Immature natural killer cell (primary cell): ENCODE measurements at regions not wholly inside any gene's neighbourhood (a gene's known extent, or its start where the extent isn't known, plus 50 kb on each side); places are given as distances from the start of the nearest gene placed in this dataset.

Source experiments
- DNase-seq, 3 donors: peaks; one replicate each; pipeline ENCODE4 v3.0.0; 2022; ENCODE audit warnings: mixed read lengths in 1 of 3
- H3K27ac Mint-ChIP-seq, 6 donors: one replicate each; pipeline ENCODE4 v1.8.0; 2020; ENCODE audit warnings: mixed read lengths in 6 of 6, mild to moderate bottlenecking in 5 of 6, inconsistent platforms in 4 of 6, moderate library complexity in 3 of 6
- H3K27me3 Mint-ChIP-seq, 3 donors: one replicate each; pipeline ENCODE4 v1.8.0; 2020 to 2021; ENCODE audit warnings: low read depth in 3 of 3, mild to moderate bottlenecking in 3 of 3, mixed read lengths in 3 of 3, moderate library complexity in 3 of 3, inconsistent platforms in 1 of 3
- H3K36me3 Mint-ChIP-seq, 3 donors: one replicate each; pipeline ENCODE4 v1.8.0; 2020; ENCODE audit warnings: mixed read lengths in 3 of 3, inconsistent platforms in 2 of 3, mild to moderate bottlenecking in 2 of 3
- H3K4me1 Mint-ChIP-seq, 2 donors: one replicate each; pipeline ENCODE4 v1.8.0; 2020; ENCODE audit warnings: inconsistent platforms in 2 of 2, mild to moderate bottlenecking in 2 of 2, mixed read lengths in 2 of 2, moderate library complexity in 1 of 2
- H3K4me3 Mint-ChIP-seq, 5 donors: one replicate each; pipeline ENCODE4 v1.8.0; 2020; ENCODE audit warnings: mild to moderate bottlenecking in 5 of 5, mixed read lengths in 5 of 5, inconsistent platforms in 3 of 5, moderate library complexity in 3 of 5
- H3K9me3 Mint-ChIP-seq, 6 donors: one replicate each; pipeline ENCODE4 v1.8.0; 2020; ENCODE audit warnings: mild to moderate bottlenecking in 6 of 6, mixed read lengths in 6 of 6, inconsistent platforms in 4 of 6, moderate library complexity in 3 of 6

DNA sequence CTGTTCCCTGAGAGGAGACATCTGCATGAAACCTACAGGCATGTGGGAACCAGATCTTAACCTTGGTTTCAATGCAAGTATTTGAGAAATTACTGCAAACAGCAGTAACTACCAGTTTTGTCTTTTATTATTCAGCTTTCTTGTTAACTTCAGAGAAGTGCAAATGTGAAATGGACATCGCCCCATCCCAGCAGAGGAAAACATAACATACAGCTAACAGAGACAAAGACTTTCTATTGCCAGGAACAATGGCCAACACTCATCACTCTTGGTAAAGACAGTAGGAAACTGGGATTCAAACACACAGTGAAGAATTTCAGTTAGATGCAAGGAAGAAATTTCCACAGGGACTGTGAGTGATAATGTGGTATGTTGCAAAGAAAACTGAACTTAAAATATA lies 115.1 kb downstream of the SLC30A10 start:
- Mint-ChIP-seq H3K36me3 (no peaks in the 10 kb centered on the region), H3K4me1 (no peaks in the 10 kb centered on the region), H3K27ac (no peak overlapping the region), H3K27me3 (peaks cover 0 to 8% (median 5%) of the 10 kb centered on the region in 3 donors), H3K9me3 (peaks cover 0 to 4% (median under 1%) of the 10 kb centered on the region in 6 donors), H3K4me3 (no peak overlapping the region)
- DNase-seq, result no peak

DNA sequence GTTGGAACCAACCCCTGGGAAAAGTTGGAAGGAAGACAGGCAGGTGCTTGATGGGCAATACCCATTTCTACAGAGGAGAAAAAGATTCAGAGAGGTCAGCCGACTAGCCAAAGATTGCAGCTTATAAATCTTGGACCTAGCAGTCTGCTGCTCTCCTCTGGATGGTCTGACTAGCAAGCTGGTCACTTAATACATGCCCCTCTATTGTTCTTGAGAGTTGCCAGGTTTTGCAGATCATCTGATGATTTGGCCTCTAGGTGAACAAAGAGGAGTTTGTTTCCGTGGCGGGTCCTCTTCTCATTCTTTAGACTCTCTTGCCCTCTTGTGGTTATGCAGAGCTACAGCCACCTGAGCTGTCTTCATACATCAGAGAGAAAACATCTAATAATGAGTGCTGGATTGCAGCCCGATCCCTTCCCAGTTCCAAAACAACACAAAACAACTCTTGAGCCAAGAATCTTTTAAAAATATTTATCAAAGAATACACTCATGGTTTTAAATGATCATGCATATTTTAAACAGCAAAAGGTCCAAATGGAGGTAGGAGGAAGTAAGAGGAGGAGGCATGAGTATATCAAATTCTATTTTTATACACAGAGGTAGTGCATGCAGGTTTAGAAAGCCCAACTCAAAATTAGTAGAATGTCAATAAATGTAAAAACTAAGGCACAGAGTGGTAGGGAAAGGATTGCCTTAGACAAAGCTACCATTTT lies 115.7 kb downstream of the SLC30A10 start:
- H3K9me3 Mint-ChIP-seq, result peaks cover 0 to 4% (median under 1%) of the 10 kb centered on the region in 6 donors
- peaks cover 0 to 8% (median 5%) of the 10 kb centered on the region in 3 donors for H3K27me3 Mint-ChIP-seq
- H3K36me3 Mint-ChIP-seq, result no peaks in the 10 kb centered on the region
- no peaks in the 10 kb centered on the region for H3K4me1 Mint-ChIP-seq
- no peak for DNase-seq
- no peak overlapping the region for H3K4me3 Mint-ChIP-seq
- H3K27ac Mint-ChIP-seq, result no peak overlapping the region

DNA sequence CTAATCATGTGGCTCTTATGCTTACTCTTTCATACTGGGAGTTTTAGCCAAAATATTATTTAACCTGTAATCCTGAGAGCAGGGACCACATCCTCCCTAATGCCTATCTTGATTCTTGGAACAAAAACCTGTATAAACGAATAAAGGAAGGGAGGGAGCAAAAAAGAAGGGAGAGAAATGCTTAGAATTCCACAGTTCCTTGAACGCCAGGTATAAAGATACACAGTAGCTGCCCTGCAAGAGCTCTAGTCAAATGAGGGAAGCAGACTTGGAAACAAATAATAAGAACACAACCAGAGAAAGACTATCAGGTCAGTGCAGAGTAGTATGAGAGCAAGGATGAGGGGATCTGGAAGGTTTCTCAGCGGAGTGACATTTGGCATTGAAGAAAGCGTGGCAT lies 116.3 kb downstream of the SLC30A10 start:
- Mint-ChIP-seq H3K4me1 (no peaks in the 10 kb centered on the region), H3K27me3 (peaks cover 0 to 8% (median 5%) of the 10 kb centered on the region in 3 donors), H3K4me3 (no peak overlapping the region), H3K27ac (no peak overlapping the region), H3K9me3 (peaks cover 0 to 4% (median under 1%) of the 10 kb centered on the region in 6 donors), H3K36me3 (no peaks in the 10 kb centered on the region)
- no peak for DNase-seq

DNA sequence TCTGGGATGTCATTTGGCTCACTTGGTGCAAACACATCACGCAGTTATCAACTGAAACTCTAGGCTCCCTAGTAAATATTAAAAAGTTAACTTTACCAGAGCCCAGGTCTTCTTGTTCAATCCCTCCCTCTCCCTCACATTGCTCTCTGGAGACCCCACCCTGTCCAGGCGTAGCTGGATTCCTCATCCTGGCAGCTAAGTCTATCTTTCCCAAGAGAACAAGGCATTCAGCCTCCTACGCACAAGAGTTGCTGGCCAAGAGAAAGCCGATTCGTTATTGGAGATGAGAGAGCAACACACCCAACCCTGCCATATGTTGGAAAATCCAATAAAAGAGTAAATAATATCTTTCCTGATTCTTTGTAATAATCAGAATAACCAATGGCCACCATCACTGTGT lies 117.9 kb downstream of the SLC30A10 start:
- H3K27me3 Mint-ChIP-seq, result peaks cover 0 to 8% (median 5%) of the 10 kb centered on the region in 3 donors
- H3K36me3 Mint-ChIP-seq, result no peaks in the 10 kb centered on the region
- DNase-seq, result no peak
- no peaks in the 10 kb centered on the region for H3K4me1 Mint-ChIP-seq
- peaks cover 0 to 4% (median under 1%) of the 10 kb centered on the region in 6 donors for H3K9me3 Mint-ChIP-seq
- H3K27ac Mint-ChIP-seq, result no peak overlapping the region
- H3K4me3 Mint-ChIP-seq, result no peak overlapping the region

DNA sequence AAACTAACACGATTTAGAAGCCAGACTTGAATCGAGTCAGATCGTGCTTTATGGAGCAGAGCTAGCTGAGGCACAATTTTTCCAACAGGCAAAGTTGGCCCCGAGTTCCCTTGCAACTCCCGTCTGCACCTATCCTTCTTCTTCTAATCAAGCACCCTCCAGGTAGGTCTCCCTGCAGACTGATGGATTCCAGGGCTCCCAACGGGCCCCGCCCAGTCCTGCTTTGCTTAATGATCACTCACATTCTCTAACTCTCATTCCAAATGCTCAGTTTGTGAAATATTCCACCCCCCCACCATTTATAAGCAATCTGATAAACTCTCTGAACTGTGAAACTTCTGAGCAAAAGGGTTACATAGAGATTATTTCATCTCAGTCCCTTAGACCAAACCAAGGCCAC lies 119.6 kb downstream of the SLC30A10 start:
- no peaks in the 10 kb centered on the region for H3K36me3 Mint-ChIP-seq
- no peak for DNase-seq
- H3K9me3 Mint-ChIP-seq, result peaks cover 0 to 4% (median 0%) of the 10 kb centered on the region in 6 donors
- no peak overlapping the region for H3K27ac Mint-ChIP-seq
- peaks cover 0 to 5% (median 2%) of the 10 kb centered on the region in 3 donors for H3K27me3 Mint-ChIP-seq
- no peak overlapping the region for H3K4me3 Mint-ChIP-seq
- no peaks in the 10 kb centered on the region for H3K4me1 Mint-ChIP-seq

DNA sequence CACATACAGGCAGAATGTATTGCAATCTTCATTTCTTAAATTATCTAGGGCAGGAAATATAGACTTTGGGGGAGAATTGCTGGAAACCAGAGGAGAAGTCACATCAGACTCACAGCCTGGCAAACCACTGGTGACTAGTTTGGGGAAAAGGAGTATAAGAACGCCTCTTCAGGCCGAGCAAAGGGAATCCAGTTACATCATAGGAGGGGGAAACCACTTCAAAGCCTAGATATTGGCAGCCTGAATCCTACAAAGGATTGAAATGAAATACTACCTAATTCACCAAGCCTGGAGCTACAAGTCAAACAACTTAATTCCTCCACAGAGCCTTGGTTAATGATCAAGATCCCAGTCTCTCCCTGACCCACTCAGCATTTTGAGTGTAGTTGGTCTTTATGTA lies 121.7 kb downstream of the SLC30A10 start:
- Mint-ChIP-seq H3K27me3 (peaks cover 0 to 5% (median 2%) of the 10 kb centered on the region in 3 donors), H3K27ac (no peak overlapping the region), H3K9me3 (peaks cover 0 to 5% (median 0%) of the 10 kb centered on the region in 6 donors), H3K4me1 (no peaks in the 10 kb centered on the region), H3K36me3 (no peaks in the 10 kb centered on the region), H3K4me3 (no peak overlapping the region)
- no peak for DNase-seq

DNA sequence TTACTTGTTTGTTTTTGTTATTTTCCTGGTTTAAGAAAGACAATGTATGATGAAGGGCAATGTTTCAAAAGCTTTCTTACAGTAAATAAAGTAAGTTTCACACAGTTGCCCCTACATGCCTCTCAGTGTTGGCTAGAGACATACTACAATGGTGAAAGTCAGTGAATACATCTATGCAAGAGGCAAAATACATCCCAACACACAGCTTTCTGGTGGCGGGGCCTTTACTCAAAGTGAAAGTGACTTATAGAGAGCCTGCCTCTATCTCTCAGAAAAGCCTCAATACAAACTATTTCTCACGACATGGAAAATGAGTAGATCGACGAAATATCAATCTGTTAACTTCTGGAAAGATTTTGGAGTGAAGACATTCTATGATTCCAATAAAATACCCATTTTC lies 122.3 kb downstream of the SLC30A10 start:
- Mint-ChIP-seq H3K4me3 (no peak overlapping the region), H3K9me3 (peaks cover 0 to 5% (median 0%) of the 10 kb centered on the region in 6 donors), H3K27me3 (peaks cover 0 to 5% (median 2%) of the 10 kb centered on the region in 3 donors), H3K36me3 (no peaks in the 10 kb centered on the region), H3K27ac (no peak overlapping the region), H3K4me1 (no peaks in the 10 kb centered on the region)
- no peak for DNase-seq

DNA sequence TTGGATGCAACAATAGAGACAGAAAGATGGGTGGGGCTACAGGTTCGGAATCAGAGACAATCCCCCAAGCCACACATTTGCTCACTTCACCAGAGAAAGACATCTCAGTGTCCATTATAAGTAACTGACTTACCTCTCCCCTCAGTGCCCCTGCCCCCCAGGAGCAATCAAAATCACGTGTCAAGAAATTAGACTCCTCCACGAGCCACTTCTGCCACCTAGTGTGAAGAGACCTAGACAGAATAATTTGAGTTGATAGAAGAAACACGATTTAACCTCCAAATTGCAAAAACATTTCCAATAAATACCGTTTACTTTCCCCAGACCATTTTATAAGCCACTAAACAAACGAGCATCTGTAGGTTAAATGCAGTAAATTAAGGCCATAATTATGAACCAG lies 123.2 kb downstream of the SLC30A10 start:
- H3K4me1 Mint-ChIP-seq, result no peaks in the 10 kb centered on the region
- H3K4me3 Mint-ChIP-seq, result no peak overlapping the region
- H3K27ac Mint-ChIP-seq, result no peak overlapping the region
- DNase-seq, result no peak
- peaks cover 0 to 5% (median 0%) of the 10 kb centered on the region in 3 donors for H3K27me3 Mint-ChIP-seq
- no peaks in the 10 kb centered on the region for H3K36me3 Mint-ChIP-seq
- peaks cover 0 to 5% (median 0%) of the 10 kb centered on the region in 6 donors for H3K9me3 Mint-ChIP-seq

DNA sequence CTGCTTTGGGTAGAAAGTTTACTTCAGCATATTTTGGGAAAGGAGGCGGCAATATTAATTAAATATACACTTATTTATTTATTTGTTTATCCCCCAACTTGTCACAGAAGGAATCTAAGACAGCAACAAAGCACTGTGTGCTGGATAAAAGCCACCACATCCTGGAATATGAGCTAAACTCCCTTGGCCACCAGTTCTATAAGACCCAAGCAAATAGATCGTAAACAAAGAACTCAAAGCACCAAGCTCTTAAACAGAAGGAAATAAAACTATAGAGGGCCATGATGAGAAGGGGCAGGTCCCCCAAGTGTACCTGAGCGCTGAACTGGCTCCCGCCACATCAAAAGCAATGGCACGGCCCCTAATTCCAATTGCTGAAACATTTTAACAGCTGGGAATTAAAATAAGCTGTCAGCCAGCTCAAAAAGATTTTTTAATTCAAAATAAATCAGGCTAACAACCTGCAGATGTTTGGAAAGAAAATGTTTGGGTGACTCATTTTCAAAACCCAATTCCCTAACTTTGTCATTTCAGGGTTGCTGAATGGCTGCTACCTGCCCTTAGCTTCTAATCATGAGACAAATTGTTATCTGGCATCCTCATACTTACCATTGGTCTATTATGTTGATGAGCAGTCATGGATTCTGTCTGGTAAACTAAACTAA lies 127.1 kb downstream of the SLC30A10 start:
- H3K36me3 Mint-ChIP-seq, result no peaks in the 10 kb centered on the region
- H3K27ac Mint-ChIP-seq, result no peak overlapping the region
- no peaks in the 10 kb centered on the region for H3K4me1 Mint-ChIP-seq
- no peak for DNase-seq
- peaks cover 0 to 8% (median 0%) of the 10 kb centered on the region in 3 donors for H3K27me3 Mint-ChIP-seq
- H3K4me3 Mint-ChIP-seq, result no peak overlapping the region
- H3K9me3 Mint-ChIP-seq, result peaks cover 0 to 5% (median 0%) of the 10 kb centered on the region in 6 donors

DNA sequence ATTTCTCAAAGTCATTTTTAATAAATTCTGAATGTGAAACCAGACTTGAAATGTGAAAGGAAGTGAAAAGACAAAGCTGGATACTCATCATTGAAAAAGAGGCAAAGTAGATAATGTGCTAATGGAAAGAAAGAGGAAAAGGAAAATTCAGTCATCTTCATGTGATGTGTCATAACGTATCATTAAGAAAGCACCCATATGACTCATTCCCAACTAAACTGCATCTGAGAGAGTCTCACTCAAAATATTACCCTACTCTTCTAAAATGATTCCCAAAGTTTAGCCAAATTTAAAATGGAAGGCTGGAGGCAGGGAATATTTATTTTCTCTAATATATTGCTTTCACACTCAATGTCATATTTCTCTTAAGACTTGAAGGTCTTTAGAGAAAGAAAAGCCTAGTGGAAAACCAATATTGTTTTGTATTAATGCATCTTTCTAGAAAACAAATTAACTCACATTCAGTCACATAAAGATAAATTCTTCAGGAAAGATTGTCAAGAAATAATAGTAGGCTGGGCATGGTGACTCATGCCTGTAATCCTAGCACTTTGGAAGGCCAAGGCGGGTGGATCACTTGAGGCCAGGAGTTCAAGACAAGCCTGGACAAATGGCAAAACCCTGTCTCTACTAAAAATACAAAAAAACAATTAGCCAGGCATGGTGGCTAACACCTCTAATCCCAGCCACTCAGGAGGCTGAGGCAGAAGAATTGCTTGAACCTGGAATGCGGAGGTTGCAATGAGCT lies 129.9 kb downstream of the SLC30A10 start:
- Mint-ChIP-seq H3K4me3 (no peak overlapping the region), H3K27me3 (peaks cover 0 to 8% (median 2%) of the 10 kb centered on the region in 3 donors), H3K9me3 (peaks cover 0 to 6% (median under 1%) of the 10 kb centered on the region in 6 donors), H3K36me3 (no peaks in the 10 kb centered on the region), H3K27ac (no peak overlapping the region), H3K4me1 (no peaks in the 10 kb centered on the region)
- no peak for DNase-seq

DNA sequence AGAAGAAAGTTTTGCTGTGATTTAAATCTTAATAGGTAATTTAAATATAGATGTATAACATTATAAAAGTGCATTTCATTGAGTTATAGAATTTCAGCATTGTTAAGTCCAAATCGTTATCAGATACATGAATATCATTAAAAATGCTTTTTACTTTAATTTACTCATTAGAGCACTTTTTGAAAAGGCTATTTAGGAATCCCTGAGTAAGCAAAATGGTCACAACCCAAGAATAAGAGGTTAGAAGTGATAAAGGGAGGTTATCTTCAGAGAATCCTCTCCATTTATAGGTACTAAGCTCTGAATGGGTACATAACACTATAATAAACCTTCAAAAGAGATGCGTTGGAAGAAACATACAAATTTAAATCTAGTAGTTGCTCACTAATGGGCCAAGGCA lies 130.7 kb downstream of the SLC30A10 start:
- DNase-seq, result no peak

DNA sequence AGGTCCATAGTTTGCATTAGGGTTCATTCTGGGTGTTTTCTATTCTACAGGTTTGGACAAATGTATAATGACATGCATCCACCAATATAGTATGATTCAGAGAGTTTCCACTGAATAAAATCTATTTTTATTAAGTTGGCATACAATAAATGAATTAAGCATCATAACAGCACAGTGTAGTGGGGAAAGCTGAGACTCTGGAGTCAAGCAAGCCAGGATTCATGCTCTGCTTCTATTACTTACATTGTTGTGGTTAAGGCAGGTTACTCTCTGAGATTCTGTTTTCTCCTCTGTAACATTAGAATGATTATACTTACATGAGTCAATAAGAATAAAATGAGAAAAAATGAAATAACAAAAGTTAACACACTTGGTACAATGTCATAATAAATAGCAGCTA lies 131.3 kb downstream of the SLC30A10 start:
- Mint-ChIP-seq H3K27me3 (peaks cover 0 to 7% (median 2%) of the 10 kb centered on the region in 3 donors), H3K9me3 (peaks cover 0 to 6% (median 0%) of the 10 kb centered on the region in 6 donors), H3K4me1 (no peaks in the 10 kb centered on the region), H3K4me3 (no peak overlapping the region), H3K27ac (no peak overlapping the region), H3K36me3 (no peaks in the 10 kb centered on the region)
- DNase-seq, result no peak

More for the DNA sequence above, 130.7 kb downstream of the SLC30A10 start:
- Mint-ChIP-seq H3K27ac (no peak overlapping the region), H3K36me3 (no peaks in the 10 kb centered on the region), H3K4me3 (no peak overlapping the region), H3K27me3 (peaks cover 0 to 8% (median 2%) of the 10 kb centered on the region in 3 donors), H3K4me1 (no peaks in the 10 kb centered on the region), H3K9me3 (peaks cover 0 to 6% (median 0%) of the 10 kb centered on the region in 6 donors)

DNA sequence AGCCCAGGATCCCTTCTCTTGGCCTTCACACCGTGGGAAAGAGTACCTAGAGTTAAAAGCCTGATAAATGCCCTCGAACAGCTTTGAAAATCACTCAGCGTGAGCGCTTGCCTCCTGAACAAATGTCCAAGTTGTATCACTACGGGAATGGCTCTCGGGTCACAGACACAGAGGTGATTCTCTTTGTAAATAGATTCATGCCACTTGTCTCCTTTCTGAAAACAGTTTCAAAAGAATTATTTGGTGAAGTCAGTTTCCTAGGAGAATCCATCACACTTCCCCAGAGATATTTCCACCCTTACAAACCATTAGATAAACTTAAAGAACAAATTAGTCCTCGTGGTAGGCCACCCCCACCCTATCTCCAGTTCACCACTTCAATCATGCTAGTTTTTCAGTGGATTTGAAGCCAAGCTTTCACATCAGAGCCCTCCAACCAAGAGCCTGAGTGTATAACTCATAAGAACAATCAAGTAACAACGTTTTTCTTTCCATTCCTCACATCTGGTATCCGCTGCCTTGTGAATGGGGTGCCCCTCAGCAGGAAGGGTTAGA lies 132.9 kb downstream of the SLC30A10 start:
- peaks cover 0 to 6% (median 0%) of the 10 kb centered on the region in 6 donors for H3K9me3 Mint-ChIP-seq
- no peak for DNase-seq
- peaks cover 0 to 3% (median 2%) of the 10 kb centered on the region in 3 donors for H3K27me3 Mint-ChIP-seq
- H3K4me3 Mint-ChIP-seq, result no peak overlapping the region
- H3K36me3 Mint-ChIP-seq, result no peaks in the 10 kb centered on the region
- no peaks in the 10 kb centered on the region for H3K4me1 Mint-ChIP-seq
- no peak overlapping the region for H3K27ac Mint-ChIP-seq
